Nephron (organoid): ENCODE measurements at regions not wholly inside any gene's neighbourhood (a gene's known extent, or its start where the extent isn't known, plus 50 kb on each side); places are given as distances from the start of the nearest gene placed in this dataset.
"Not testable (repeated sequence)": the region's sequence is repeated elsewhere in the genome, so short reads cannot be mapped to it uniquely, and the experiment has no call there.

Experiments
- H3K27ac Mint-ChIP-seq, 3 experiments: 2 replicates each; pipeline ENCODE4 v1.8.0; 2020; ENCODE audit warnings: mixed read lengths in 3 of 3, mild to moderate bottlenecking in 2 of 3, moderate library complexity in 1 of 3
- H3K27me3 Mint-ChIP-seq: 2 replicates; pipeline ENCODE4 v1.8.0; 2021; ENCODE audit warnings: low read depth, mild to moderate bottlenecking, moderate library complexity, mixed read lengths
- H3K36me3 Mint-ChIP-seq: 2 replicates; pipeline ENCODE4 v1.8.0; 2020; ENCODE audit warnings: low read depth, mixed read lengths
- H3K4me1 Mint-ChIP-seq: 2 replicates; pipeline ENCODE4 v1.8.0; 2020; ENCODE audit warnings: mixed read lengths
- H3K4me3 Mint-ChIP-seq, 3 experiments: 2 replicates each; pipeline ENCODE4 v1.8.0; 2020; ENCODE audit warnings: mild to moderate bottlenecking in 3 of 3, mixed read lengths in 3 of 3, moderate library complexity in 2 of 3
- H3K9me3 Mint-ChIP-seq: 2 replicates; pipeline ENCODE4 v1.8.0; 2020; ENCODE audit warnings: mixed read lengths
- TF ChIP-seq, protein P1 (sequence below), 3 experiments: fragments of 200-600 bp; sonication (generic); IDR thresholded peaks; one replicate each; pipeline ENCODE4 v1.5.0; 2021; ENCODE audit warnings: antibody characterized with exemption in 3 of 3; ENCODE audit not compliant: unreplicated experiment in 3 of 3

DNA sequence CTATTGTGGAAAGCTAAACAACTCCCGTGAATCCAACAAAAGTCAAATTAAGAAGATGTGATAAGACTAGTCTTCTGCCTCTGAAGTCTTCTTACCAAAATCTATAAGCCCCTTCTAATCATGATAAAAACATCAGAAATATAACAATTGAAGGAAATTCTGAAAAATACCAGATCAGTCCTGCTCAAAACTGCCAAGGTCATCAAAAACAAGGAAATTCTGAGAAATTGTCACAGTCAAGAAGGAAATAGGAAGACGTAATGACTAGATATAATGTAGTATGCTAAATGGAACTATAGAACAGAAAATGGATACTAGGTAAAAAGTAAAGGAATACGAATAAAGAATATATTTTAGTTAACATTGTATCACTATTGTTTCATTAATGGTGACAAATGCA lies 314.0 kb downstream of the TMX3 start:
- Mint-ChIP-seq H3K27me3 (no peaks in the 10 kb centered on the region), H3K36me3 (no peaks in the 10 kb centered on the region), H3K4me3 (no peak overlapping the region), H3K9me3 (no peaks in the 10 kb centered on the region), H3K27ac (no peak overlapping the region), H3K4me1 (peaks cover 11% of the 10 kb centered on the region)
- TF ChIP-seq, protein P1, sequence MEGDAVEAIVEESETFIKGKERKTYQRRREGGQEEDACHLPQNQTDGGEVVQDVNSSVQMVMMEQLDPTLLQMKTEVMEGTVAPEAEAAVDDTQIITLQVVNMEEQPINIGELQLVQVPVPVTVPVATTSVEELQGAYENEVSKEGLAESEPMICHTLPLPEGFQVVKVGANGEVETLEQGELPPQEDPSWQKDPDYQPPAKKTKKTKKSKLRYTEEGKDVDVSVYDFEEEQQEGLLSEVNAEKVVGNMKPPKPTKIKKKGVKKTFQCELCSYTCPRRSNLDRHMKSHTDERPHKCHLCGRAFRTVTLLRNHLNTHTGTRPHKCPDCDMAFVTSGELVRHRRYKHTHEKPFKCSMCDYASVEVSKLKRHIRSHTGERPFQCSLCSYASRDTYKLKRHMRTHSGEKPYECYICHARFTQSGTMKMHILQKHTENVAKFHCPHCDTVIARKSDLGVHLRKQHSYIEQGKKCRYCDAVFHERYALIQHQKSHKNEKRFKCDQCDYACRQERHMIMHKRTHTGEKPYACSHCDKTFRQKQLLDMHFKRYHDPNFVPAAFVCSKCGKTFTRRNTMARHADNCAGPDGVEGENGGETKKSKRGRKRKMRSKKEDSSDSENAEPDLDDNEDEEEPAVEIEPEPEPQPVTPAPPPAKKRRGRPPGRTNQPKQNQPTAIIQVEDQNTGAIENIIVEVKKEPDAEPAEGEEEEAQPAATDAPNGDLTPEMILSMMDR (IDR thresholded peaks at IDR 0.05; ENCODE audit: unreplicated experiment in 3 of 3), result no peak

DNA sequence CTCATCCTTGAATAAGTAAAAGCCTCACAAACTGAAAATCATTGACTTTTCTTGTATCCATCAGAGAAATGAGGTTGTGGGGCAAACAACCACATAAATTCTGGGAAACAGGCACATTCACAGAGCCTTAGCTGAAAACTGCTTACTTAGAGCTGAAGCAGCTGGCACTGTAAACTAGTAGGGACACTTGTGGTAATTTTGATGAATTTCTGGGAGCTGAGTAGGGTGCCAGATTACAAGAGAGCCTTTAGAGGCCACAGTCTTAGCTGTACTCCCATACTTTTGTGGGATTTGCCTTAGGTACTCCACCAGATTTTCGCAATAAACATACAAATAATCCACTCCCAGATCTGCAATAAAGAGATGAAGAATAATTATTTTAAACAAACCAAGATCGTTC lies 315.2 kb downstream of the TMX3 start:
- H3K4me1 Mint-ChIP-seq, result peaks cover 11% of the 10 kb centered on the region
- TF ChIP-seq, protein P1 (IDR thresholded peaks at IDR 0.05; ENCODE audit: unreplicated experiment in 3 of 3), result no peak
- H3K27ac Mint-ChIP-seq, result peak overlapping the region in 1 of 3 experiments; percentile 24
- H3K4me3 Mint-ChIP-seq, result no peak overlapping the region
- H3K36me3 Mint-ChIP-seq, result no peaks in the 10 kb centered on the region
- H3K27me3 Mint-ChIP-seq, result no peaks in the 10 kb centered on the region
- H3K9me3 Mint-ChIP-seq, result no peaks in the 10 kb centered on the region

- no peaks in the 10 kb centered on the region for H3K9me3 Mint-ChIP-seq
- no peaks in the 10 kb centered on the region for H3K27me3 Mint-ChIP-seq
- no peaks in the 10 kb centered on the region for H3K36me3 Mint-ChIP-seq
These were observed 317.5 kb downstream of the TMX3 start for GRCh38 chr18:68397241-68398035.

GRCh38 chr18:68394705-68395104 lies 320.2 kb downstream of the TMX3 start:
- TF ChIP-seq, protein P1 (IDR thresholded peaks at IDR 0.05; ENCODE audit: unreplicated experiment in 3 of 3), result no peak
- no peaks in the 10 kb centered on the region for H3K9me3 Mint-ChIP-seq
- H3K36me3 Mint-ChIP-seq, result no peaks in the 10 kb centered on the region
- no peak overlapping the region for H3K4me3 Mint-ChIP-seq
- no peak overlapping the region for H3K27ac Mint-ChIP-seq
- no peaks in the 10 kb centered on the region for H3K27me3 Mint-ChIP-seq
- peaks cover 9% of the 10 kb centered on the region for H3K4me1 Mint-ChIP-seq

More at GRCh38 chr18:68397241-68398035, 317.5 kb downstream of the TMX3 start:
- TF ChIP-seq, protein P1 (IDR thresholded peaks at IDR 0.05; ENCODE audit: unreplicated experiment in 3 of 3), result no peak
- no peak overlapping the region for H3K27ac Mint-ChIP-seq
- peaks cover 11% of the 10 kb centered on the region for H3K4me1 Mint-ChIP-seq
- no peak overlapping the region for H3K4me3 Mint-ChIP-seq

- Mint-ChIP-seq H3K36me3 (no peaks in the 10 kb centered on the region), H3K27ac (no peak overlapping the region), H3K9me3 (no peaks in the 10 kb centered on the region), H3K27me3 (no peaks in the 10 kb centered on the region), H3K4me3 (no peak overlapping the region), H3K4me1 (no peaks in the 10 kb centered on the region)
- TF ChIP-seq, protein P1 (IDR thresholded peaks at IDR 0.05; ENCODE audit: unreplicated experiment in 3 of 3), result no peak
These were observed 323.1 kb downstream of the TMX3 start for GRCh38 chr18:68391801-68392200.

- TF ChIP-seq, protein P1 (IDR thresholded peaks at IDR 0.05; ENCODE audit: unreplicated experiment in 3 of 3), result no peak
- no peak overlapping the region for H3K27ac Mint-ChIP-seq
- peaks cover 5% of the 10 kb centered on the region for H3K9me3 Mint-ChIP-seq
- no peak overlapping the region for H3K4me3 Mint-ChIP-seq
- no peaks in the 10 kb centered on the region for H3K36me3 Mint-ChIP-seq
- no peaks in the 10 kb centered on the region for H3K27me3 Mint-ChIP-seq
- H3K4me1 Mint-ChIP-seq, result no peaks in the 10 kb centered on the region
These were observed 327.7 kb downstream of the TMX3 start for GRCh38 chr18:68387246-68387645.

DNA sequence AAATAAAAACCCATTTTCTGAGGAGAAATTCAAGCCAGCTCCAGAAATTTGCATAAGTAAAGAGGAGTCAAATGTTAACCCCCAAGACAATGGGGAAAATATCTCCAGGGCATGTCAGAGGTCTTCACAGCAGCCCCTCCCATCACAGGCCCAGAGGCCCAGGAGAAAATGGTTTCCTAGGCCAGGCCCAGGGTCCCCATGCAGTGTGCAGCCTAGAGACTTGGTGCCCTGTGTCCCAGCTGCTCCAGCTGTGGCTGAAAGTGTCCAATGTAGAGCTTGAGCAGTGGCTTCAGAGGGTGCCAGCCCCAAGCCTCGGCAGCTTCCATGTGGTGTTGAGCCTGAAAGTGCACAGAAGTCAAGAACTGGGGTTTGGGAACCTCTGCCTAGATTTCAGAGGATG lies 330.9 kb downstream of the TMX3 start:
- H3K36me3 Mint-ChIP-seq, H3K27ac Mint-ChIP-seq, H3K4me1 Mint-ChIP-seq, H3K9me3 Mint-ChIP-seq, H3K4me3 Mint-ChIP-seq, H3K27me3 Mint-ChIP-seq: not testable (repeated sequence)
